Activated T-cell treated with anti-CD3 and anti-CD28 coated beads, Interleukin-2, amount 50 U/mL, for 24 hours (primary cell): ENCODE measurements at regions not wholly inside any gene's neighbourhood (a gene's known extent, or its start where the extent isn't known, plus 50 kb on each side); places are given as distances from the start of the nearest gene placed in this dataset.

Experiments used
- DNase-seq: peaks from one replicate; pipeline ENCODE4 v3.0.0-alpha.2; 2020
- H3K27ac Mint-ChIP-seq: 2 replicates; pipeline ENCODE4 v1.8.0; 2020; ENCODE audit warnings: mild to moderate bottlenecking, mixed read lengths
- H3K27me3 Mint-ChIP-seq: 2 replicates; pipeline ENCODE4 v1.8.0; 2020; ENCODE audit warnings: mixed read lengths
- H3K36me3 Mint-ChIP-seq: 2 replicates; pipeline ENCODE4 v1.8.0; 2020; ENCODE audit warnings: low read depth, mixed read lengths
- H3K4me1 Mint-ChIP-seq: 2 replicates; pipeline ENCODE4 v1.8.0; 2020; ENCODE audit warnings: low read depth, mixed read lengths
- H3K4me3 Mint-ChIP-seq: 2 replicates; pipeline ENCODE4 v1.8.0; 2020; ENCODE audit warnings: mild to moderate bottlenecking, moderate library complexity, mixed read lengths
- H3K9me3 Mint-ChIP-seq: 2 replicates; pipeline ENCODE4 v1.8.0; 2020; ENCODE audit warnings: mixed read lengths

DNA sequence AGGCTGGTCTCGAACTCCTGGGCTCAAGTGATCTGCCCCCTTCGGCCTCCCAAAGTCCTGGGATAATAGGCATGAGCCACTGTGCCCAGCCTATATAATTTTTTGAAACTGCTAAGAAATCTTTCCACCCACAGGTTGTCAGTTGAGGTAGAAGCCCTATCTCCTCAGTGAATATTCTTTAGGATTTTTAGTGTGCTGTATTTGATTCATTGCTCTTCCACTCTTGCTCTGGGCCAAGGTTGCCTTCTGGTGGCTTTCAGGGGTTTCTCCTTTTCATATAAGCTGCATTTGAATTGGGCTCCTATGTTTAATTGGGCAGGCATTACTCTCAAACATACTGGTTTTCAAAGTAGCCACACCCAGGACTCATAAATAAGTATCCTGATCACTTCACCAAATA, 931.2 kb downstream of the GATA3 start:
- H3K36me3 Mint-ChIP-seq: no peaks in the 10 kb centered on the region
- peaks cover 4% of the 10 kb centered on the region for H3K9me3 Mint-ChIP-seq
- no peak for DNase-seq
- no peak overlapping the region for H3K27ac Mint-ChIP-seq
- H3K27me3 Mint-ChIP-seq: no peaks in the 10 kb centered on the region
- peaks cover 50% of the 10 kb centered on the region for H3K4me1 Mint-ChIP-seq
- H3K4me3 Mint-ChIP-seq: no peak overlapping the region

DNA sequence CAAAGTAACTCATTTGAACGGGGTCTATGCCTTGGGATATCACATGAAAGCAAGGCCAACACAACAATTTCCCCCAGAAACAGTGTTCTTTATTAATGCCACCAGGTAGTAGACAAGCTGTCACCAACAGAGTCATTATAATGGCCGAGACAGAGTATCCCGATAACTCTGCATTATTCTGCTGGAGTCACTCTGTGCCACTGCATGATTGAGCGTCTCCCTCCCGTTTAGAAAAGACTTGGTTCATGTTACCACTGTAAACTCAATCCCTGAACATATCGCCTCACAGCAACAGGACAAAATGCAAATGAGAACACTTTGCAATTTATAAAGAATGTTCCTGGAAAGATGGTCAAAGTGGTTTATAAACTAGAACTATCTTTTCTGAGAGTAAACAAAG, 932.5 kb downstream of the GATA3 start:
- Mint-ChIP-seq H3K27me3 (no peaks in the 10 kb centered on the region), H3K4me1 (peaks cover 50% of the 10 kb centered on the region), H3K27ac (peak overlapping the region; percentile 2), H3K36me3 (no peaks in the 10 kb centered on the region), H3K9me3 (peaks cover 7% of the 10 kb centered on the region), H3K4me3 (no peak overlapping the region)
- DNase-seq: no peak

DNA sequence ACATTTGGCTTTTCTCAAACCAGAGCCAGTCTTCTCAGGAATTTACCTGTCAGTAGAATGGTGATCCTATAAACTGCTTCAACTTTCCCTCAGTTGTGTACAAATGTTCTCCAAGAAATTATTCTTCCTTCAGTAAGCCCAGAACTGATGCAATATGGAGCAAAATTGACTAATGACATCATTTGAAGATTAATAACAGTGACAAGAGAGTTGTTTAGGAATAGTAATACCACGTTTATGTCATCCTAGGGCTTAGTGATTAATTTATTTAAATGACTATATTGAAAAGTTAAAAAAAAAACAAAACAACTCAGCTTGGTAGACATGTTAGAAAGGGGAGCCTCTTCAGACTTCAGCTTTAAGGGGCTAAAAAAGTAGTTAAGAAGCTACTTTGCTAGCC, 933.2 kb downstream of the GATA3 start:
- no peak overlapping the region for H3K4me3 Mint-ChIP-seq
- peak overlapping the region; percentile 2 for H3K27ac Mint-ChIP-seq
- no peaks in the 10 kb centered on the region for H3K36me3 Mint-ChIP-seq
- peaks cover 56% of the 10 kb centered on the region for H3K4me1 Mint-ChIP-seq
- no peak for DNase-seq
- no peaks in the 10 kb centered on the region for H3K27me3 Mint-ChIP-seq
- peaks cover 7% of the 10 kb centered on the region for H3K9me3 Mint-ChIP-seq

DNA sequence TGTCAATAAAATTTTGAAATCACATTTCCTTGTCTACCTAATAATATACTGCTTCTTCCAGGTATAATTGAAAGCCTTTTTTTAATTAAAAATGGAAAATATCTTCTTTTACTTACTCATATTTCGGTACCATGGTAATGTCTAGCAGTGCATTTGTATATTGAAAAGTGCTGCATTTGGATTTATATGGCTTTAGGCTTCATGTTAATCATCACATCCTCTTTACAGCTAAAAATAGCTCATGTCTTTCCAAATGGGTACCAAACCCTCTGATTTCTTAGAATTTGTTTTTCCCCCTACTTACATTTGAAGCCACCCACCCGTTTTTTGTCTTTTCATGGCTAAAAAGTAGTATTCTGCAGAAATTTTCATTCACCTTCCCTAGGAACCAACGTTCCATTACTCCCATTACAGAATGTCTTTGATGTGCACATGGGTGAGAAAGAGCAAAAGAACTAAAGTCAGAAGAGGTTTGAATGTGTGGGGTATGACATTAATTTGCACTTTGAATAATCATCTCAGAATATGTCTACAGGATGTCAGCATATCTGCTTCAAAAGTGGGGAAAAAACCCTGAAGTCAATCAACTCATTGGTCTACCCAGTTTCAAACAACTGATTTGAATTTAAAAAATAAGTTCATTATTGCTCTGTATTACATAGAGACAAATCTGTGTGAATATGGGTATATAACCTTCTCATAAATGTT, 935.9 kb downstream of the GATA3 start:
- H3K27me3 Mint-ChIP-seq: no peaks in the 10 kb centered on the region
- no peaks in the 10 kb centered on the region for H3K36me3 Mint-ChIP-seq
- H3K27ac Mint-ChIP-seq: peak overlapping the region; percentile 94
- peak overlapping the region; percentile 19 for H3K4me3 Mint-ChIP-seq
- H3K4me1 Mint-ChIP-seq: peaks cover 78% of the 10 kb centered on the region
- H3K9me3 Mint-ChIP-seq: peaks cover 4% of the 10 kb centered on the region
- no peak for DNase-seq

DNA sequence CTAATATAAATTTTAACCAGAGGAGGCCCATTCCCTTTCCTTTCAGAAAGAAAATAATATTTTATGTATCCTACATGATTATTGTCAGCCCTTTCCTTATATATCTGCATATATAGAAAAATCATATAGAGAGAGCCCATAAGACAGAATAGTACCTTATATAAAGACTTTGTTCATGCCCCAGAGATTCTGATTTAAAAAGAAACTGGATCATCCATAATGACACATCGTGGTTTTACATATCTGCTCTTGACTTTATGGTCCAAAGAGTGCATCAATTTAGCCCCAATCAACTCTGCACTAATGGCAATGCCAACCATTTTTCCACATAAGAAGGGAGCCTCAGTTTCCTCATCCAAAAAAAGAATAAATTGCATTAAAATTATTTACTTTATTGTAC, 937.5 kb downstream of the GATA3 start:
- no peaks in the 10 kb centered on the region for H3K27me3 Mint-ChIP-seq
- no peaks in the 10 kb centered on the region for H3K36me3 Mint-ChIP-seq
- H3K27ac Mint-ChIP-seq: peak overlapping the region; percentile 86
- H3K4me1 Mint-ChIP-seq: peaks cover 82% of the 10 kb centered on the region
- peaks cover 4% of the 10 kb centered on the region for H3K9me3 Mint-ChIP-seq
- no peak for DNase-seq
- H3K4me3 Mint-ChIP-seq: no peak overlapping the region

DNA sequence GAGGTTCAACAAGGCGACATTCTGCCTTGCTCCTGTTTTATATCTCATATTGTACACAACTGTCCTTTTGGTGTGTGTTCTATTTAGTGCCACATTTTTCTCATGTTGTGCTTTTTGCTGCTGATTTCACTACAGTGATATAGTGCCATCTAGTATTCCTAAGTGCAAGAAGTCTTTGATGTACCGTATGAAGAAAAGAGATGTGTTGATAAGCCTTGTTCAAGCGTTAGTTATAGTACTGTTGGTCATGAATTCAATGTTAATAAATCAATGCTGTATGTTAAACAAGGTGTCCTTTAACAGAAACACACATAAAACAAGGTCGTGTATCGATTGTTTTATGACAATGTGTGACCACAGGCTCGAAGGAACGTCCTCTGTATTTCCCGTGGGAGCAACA, 939.4 kb downstream of the GATA3 start:
- H3K36me3 Mint-ChIP-seq: no peaks in the 10 kb centered on the region
- DNase-seq: no peak
- no peaks in the 10 kb centered on the region for H3K27me3 Mint-ChIP-seq
- no peak overlapping the region for H3K4me3 Mint-ChIP-seq
- H3K9me3 Mint-ChIP-seq: peaks cover 4% of the 10 kb centered on the region
- H3K27ac Mint-ChIP-seq: peak overlapping the region; percentile 62
- peaks cover 79% of the 10 kb centered on the region for H3K4me1 Mint-ChIP-seq

DNA sequence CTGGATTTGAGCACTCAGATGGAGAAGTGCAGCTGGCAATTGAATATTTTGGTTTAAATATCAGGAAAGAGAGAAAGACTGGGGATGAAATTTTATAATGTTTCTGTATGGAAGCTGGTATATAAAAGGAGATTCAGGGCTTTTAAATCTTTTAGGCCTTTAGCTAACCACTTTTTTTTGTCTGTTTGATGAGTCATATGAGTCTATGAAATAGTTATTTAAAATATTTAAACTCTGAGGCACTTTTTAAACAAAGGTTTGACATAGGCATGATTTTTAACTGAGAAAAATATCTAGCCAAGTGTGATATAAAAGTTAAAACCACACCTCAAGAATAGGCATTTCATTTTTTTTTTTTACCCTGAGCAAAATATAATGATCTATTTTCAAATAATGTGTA, 944.3 kb downstream of the GATA3 start:
- H3K9me3 Mint-ChIP-seq: no peaks in the 10 kb centered on the region
- DNase-seq: no peak
- no peak overlapping the region for H3K4me3 Mint-ChIP-seq
- peaks cover 3% of the 10 kb centered on the region for H3K36me3 Mint-ChIP-seq
- peaks cover 48% of the 10 kb centered on the region for H3K4me1 Mint-ChIP-seq
- no peaks in the 10 kb centered on the region for H3K27me3 Mint-ChIP-seq
- no peak overlapping the region for H3K27ac Mint-ChIP-seq

DNA sequence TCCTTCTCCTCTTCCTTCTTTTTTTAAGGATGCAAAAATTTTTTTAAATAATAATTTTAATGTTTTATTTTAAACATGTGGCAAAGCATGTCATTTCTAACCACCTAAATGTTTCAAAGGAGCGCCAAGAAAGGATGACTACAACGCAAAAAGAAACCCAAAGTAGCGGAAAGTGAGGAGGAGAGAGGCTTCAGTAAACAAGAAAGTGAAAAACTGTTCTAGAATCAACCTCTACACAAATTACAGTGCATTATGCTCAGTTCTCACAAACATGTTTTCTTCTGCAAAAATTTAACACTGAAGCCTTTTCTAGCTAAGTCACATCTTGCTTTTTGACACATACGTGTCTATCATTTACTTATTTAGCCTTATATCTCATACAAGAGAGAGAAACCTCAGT, 948.6 kb downstream of the GATA3 start:
- Mint-ChIP-seq H3K4me1 (peaks cover 51% of the 10 kb centered on the region), H3K27ac (peak overlapping the region; percentile 18), H3K9me3 (no peaks in the 10 kb centered on the region), H3K27me3 (no peaks in the 10 kb centered on the region), H3K4me3 (no peak overlapping the region), H3K36me3 (peaks cover 3% of the 10 kb centered on the region)
- no peak for DNase-seq

DNA sequence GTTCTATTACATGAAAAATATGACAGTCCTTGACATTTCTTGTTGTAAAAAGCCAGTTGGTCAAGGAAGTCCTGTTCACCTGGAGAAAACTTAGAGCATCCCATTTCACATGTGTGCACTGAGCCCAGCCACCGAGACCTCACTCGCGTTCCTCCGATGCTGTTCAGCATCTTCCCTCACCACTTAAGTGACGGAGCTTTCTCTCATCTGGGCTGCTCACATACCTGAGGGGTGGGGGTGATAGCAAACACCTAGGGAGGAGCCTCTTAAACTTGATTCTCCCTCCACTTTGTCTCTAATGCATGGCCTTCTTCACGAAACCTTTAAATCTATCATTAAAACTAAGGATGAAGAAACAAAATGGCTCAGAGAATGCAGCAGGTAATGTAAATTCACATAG, 950.2 kb downstream of the GATA3 start:
- Mint-ChIP-seq H3K4me3 (peak overlapping the region; percentile 2), H3K36me3 (peaks cover 5% of the 10 kb centered on the region), H3K4me1 (peaks cover 60% of the 10 kb centered on the region), H3K27me3 (no peaks in the 10 kb centered on the region), H3K27ac (peak overlapping the region; percentile 70), H3K9me3 (no peaks in the 10 kb centered on the region)
- no peak for DNase-seq

DNA sequence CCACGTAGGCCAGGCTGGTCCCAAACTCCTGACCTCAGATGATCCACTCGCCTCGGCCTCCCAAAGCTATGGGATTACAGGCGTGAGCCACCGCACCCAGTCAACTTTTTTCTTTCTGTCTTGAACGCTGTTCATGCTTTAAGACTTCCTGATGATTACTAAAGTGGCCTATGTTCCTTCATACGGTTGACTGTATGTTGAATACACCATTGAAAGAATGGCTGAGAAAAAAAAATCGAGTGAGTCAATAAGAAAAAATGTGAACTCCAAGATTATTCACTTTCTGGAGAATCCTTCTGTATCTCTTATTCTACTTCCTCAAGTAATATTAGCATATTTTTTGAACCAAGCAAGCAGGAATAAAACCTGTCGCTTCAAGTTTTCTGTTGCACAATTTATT, 955.0 kb downstream of the GATA3 start:
- Mint-ChIP-seq H3K4me3 (peak overlapping the region; percentile 46), H3K27ac (peak overlapping the region; percentile 88), H3K27me3 (no peaks in the 10 kb centered on the region), H3K36me3 (peaks cover 3% of the 10 kb centered on the region), H3K4me1 (peaks cover 69% of the 10 kb centered on the region), H3K9me3 (no peaks in the 10 kb centered on the region)
- DNase-seq: no peak

DNA sequence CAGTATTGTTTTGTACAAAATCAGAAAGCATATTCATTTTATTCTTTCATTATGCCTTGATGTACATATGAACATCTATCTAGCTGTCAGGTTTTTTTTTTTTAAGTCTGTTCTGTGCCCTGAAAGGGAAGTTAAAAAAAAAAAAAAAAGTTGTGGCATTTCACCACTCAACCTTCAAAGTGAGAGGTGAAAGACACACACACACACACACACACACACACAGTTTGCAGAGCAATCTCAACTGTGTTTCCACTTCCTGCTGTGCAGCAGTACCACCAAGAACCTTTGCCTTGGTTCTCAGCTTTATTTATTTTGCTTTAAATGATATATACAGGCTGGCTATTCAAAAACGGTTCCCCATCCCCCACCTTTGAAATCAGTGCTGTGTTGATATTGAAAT, 955.6 kb downstream of the GATA3 start:
- peak overlapping the region; percentile 46 for H3K4me3 Mint-ChIP-seq
- DNase-seq: no peak
- H3K27me3 Mint-ChIP-seq: no peaks in the 10 kb centered on the region
- peaks cover 3% of the 10 kb centered on the region for H3K36me3 Mint-ChIP-seq
- H3K4me1 Mint-ChIP-seq: peaks cover 69% of the 10 kb centered on the region
- H3K27ac Mint-ChIP-seq: peak overlapping the region; percentile 88
- H3K9me3 Mint-ChIP-seq: no peaks in the 10 kb centered on the region

DNA sequence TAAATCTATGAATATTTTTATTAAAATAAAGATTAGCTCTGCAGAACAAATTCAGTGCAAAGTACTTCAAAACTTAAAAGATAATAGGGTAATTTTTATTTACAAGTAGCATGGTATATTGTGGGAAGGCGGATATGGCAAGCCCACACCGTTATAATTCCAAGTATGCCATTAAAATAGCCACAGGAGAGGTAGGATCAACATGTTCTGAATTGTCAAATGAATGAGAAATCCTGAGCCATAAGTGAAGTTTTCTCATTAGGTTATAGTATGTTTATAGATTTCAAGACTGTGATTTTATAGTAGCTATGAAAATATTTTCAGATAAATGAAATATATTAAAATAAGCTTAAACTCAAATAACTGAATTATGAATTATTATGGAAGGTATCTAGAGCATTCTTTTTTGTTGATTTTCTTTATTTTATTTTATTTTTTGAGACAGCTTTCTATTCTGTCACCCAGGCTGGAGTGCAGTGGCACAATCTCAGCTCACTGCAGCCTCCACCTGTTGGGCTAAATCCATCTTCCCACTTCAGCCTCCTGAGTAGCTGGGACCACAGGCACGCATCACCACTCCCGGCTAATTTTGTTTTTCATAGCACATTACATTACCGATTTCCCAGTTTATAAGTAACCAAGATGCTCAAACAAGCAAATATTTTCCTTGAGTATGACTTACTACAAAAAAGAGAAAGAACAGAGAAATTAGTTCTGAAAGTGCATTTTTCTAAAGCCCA, 956.6 kb downstream of the GATA3 start:
- H3K27me3 Mint-ChIP-seq: no peaks in the 10 kb centered on the region
- H3K4me1 Mint-ChIP-seq: peaks cover 69% of the 10 kb centered on the region
- no peak overlapping the region for H3K27ac Mint-ChIP-seq
- no peak for DNase-seq
- no peaks in the 10 kb centered on the region for H3K9me3 Mint-ChIP-seq
- no peak overlapping the region for H3K4me3 Mint-ChIP-seq
- H3K36me3 Mint-ChIP-seq: peaks cover 3% of the 10 kb centered on the region

DNA sequence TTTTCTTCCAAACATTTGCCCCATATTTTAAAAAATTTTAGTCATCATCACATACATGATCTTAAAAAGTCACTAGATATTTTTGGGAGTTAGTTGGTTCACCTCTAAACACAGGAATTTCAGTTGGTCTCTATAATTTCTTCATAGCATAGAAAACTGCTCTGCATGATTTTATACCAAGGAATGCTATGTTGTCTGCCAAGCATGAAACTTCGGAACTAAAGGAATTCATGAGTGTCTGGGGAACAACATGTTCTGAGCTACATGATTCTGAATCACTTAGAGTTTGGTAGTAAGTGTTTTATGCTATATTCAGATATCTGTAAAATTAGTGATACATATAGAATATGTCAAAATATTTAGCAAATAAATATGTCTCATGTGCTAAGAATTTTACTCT, 957.8 kb downstream of the GATA3 start:
- H3K27me3 Mint-ChIP-seq: peaks cover 3% of the 10 kb centered on the region
- peaks cover 64% of the 10 kb centered on the region for H3K4me1 Mint-ChIP-seq
- DNase-seq: no peak
- H3K9me3 Mint-ChIP-seq: no peaks in the 10 kb centered on the region
- peaks cover 3% of the 10 kb centered on the region for H3K36me3 Mint-ChIP-seq
- no peak overlapping the region for H3K27ac Mint-ChIP-seq
- H3K4me3 Mint-ChIP-seq: no peak overlapping the region

DNA sequence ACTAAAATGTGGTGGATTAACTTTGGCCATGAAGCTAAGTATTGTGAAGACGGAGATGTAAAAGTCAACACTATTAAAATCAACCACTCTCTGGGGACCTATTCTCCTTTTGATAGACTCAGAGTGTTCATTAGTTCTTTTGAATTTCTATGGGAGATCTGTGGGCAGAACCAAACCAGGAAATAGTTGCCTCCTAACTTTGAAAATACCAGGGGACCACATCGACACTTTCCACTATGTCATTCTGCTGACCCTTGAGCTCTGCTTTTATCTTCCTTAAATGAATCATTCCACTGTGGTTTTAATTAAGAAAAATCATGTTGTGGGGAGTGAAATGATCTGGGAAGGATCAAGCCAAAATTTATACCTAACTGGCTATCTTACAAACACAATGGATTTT, 960.5 kb downstream of the GATA3 start:
- H3K36me3 Mint-ChIP-seq: no peaks in the 10 kb centered on the region
- no peak for DNase-seq
- peak overlapping the region; percentile 86 for H3K27ac Mint-ChIP-seq
- H3K9me3 Mint-ChIP-seq: no peaks in the 10 kb centered on the region
- peaks cover 3% of the 10 kb centered on the region for H3K27me3 Mint-ChIP-seq
- peaks cover 62% of the 10 kb centered on the region for H3K4me1 Mint-ChIP-seq
- no peak overlapping the region for H3K4me3 Mint-ChIP-seq

DNA sequence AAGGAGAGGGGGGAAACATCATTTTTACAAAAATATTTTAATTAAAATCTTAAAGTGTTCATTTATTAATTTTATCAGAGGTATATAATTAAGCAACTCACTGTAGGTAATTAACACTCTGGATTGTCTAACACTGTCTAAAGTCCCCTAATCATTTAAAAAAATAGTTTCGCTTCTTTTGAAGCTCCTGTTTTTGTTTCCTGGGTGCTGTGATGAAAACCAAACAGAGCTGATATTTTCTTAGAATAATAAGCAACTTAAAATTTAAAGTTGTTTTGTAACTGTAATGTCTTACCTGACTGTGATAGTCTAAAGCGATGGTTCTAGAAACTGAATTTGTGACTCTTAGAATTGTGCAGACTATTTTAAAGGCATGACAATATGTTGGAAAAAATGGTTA, 961.0 kb downstream of the GATA3 start:
- H3K9me3 Mint-ChIP-seq: no peaks in the 10 kb centered on the region

More for the DNA sequence above, 961.0 kb downstream of the GATA3 start:
- Mint-ChIP-seq H3K27ac (peak overlapping the region; percentile 57), H3K4me3 (no peak overlapping the region), H3K27me3 (peaks cover 3% of the 10 kb centered on the region), H3K4me1 (peaks cover 59% of the 10 kb centered on the region), H3K36me3 (no peaks in the 10 kb centered on the region)
- DNase-seq: no peak
